Hematopoietic multipotent progenitor cell treated with erythropoietin and hydrocortisone succinate and interleukin-3 and kit ligand, for 15 days (in vitro differentiated cells): ENCODE measurements at regions not wholly inside any gene's neighbourhood (a gene's known extent, or its start where the extent isn't known, plus 50 kb on each side); places are given as distances from the start of the nearest gene placed in this dataset.
"Not testable (repeated sequence)": the region's sequence is repeated elsewhere in the genome, so short reads cannot be mapped to it uniquely, and the experiment has no call there.

Source experiments
- DNase-seq: peaks from one replicate; pipeline ENCODE4 v3.0.0-alpha.2; 2015; ENCODE audit warnings: low spot score

- no peak for DNase-seq
Measured at GRCh38 chr3:18730491-18730890, 305.4 kb upstream of the SATB1 start.

DNA sequence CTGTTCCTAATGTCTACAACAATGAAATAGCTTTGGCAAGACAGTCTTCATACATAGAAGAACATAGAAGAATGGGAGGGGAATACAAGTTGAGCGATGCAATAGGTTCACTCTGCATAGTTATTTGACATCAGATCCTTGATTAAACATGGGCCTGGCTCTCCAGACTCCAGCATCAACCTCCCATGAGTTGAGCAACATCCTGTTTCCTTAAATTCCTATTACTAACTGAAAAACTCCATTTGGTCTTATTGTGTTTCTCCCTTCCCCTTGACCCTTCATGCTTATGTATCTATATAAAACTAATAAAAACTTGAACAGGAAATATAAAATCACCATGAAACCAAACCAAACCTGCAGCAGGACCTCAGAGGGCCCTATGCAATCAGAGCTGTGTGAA, 304.5 kb upstream of the SATB1 start:
- no peak for DNase-seq

- no peak for DNase-seq
Measured at GRCh38 chr3:18725668-18726407, 300.7 kb upstream of the SATB1 start.

- no peak for DNase-seq
Measured at GRCh38 chr3:18724456-18724855, 299.3 kb upstream of the SATB1 start.

- DNase-seq = no peak
Measured at GRCh38 chr3:18723206-18723810, 298.2 kb upstream of the SATB1 start.

GRCh38 chr3:18720543-18720942, 295.4 kb upstream of the SATB1 start:
- no peak for DNase-seq

DNA sequence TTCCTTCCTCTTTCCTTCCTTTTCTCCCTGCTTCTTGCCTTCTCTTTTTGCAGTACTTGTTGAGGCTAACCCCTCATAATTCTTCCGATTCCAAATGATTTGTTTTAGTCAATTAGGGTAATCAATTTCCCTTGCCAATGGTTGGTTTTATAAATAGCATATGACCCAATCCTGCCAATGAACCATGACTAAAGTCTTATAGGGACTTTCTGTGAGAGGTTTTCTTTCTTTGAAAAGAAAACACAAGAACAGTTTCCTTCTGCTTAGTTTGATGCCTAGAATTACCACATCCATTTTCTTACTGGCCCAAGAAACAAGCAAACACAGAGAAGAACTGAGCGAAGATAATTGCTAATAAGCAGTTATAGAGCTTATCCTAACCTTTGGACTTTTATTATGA, 292.5 kb upstream of the SATB1 start:
- DNase-seq = no peak

- DNase-seq = no peak
Measured at GRCh38 chr3:18716821-18717220, 291.7 kb upstream of the SATB1 start.

DNA sequence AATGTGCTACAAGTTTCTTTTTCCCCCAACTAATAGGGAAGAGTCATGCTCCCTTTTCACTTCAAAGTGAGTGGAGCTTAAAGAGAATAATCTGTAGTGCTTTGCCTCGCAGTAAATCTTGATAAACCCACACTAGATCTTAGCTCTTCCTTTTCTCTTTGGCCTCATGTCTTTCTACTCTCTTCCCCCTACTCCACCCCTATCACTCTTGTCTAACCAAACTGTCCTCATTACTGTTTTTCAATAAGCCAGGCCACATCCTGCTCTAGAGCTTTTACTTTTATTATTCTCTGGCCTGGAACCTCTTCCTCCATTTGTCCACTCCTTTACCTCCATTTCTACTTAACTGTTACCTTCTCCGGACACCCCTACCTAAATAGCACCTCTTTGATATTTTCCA, 291.0 kb upstream of the SATB1 start:
- DNase-seq = no peak

- DNase-seq = no peak
Measured at GRCh38 chr3:18715208-18715607, 290.1 kb upstream of the SATB1 start.

DNA sequence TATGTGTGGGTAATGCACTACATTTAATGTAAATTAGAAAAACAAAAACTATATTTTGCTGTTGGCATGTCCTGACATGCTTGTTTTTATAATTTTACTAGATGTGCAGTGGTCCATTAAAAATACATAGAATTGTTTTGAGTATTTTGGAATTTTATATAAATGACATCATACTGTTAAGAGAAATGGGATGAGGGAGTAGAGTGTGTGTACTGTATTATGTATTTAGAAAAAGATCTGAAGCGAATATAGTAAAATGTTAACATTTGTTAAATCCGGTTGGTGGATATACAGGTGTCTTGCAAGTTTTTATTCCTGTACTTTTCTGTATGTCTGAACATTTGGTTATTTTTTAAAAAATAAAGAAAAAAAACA, 288.4 kb upstream of the SATB1 start:
- DNase-seq = no peak

GRCh38 chr3:18712713-18713576, 287.8 kb upstream of the SATB1 start:
- DNase-seq = no peak

- no peak for DNase-seq
Measured at GRCh38 chr3:18704326-18704725, 279.2 kb upstream of the SATB1 start.

- DNase-seq = no peak
Measured at GRCh38 chr3:18703798-18704197, 278.7 kb upstream of the SATB1 start.

DNA sequence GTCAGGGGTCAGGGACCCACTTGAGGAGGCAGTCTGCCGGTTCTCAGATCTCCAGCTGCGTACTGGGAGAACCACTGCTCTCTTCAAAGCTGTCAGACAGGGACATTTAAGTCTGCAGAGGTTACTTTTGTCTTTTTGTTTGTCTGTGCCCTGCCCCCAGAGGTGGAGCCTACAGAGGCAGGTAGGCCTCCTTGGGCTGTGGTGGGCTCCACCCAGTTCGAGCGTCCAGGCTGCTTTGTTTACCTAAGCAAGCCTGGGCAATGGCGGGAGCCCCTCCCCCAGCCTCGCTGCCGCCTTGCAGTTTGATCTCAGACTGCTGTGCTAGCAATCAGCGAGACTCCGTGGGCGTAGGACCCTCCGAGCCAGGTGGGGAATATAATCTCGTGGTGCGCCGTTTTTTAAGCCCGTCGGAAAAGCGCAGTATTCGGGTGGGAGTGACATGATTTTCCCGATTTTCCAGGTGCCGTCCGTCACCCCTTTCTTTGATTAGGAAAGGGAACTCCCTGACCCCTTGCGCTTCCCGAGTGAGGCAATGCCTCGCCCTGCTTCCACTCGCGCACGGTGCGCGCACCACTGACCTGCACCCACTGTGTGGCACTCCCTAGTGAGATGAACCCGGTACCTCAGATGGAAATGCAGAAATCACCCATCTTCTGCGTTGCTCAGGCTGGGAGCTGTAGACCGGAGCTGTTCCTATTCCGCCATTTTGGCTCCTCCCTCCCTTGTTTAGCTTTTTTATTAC, 268.6 kb upstream of the SATB1 start:
- DNase-seq = not testable (repeated sequence)

DNA sequence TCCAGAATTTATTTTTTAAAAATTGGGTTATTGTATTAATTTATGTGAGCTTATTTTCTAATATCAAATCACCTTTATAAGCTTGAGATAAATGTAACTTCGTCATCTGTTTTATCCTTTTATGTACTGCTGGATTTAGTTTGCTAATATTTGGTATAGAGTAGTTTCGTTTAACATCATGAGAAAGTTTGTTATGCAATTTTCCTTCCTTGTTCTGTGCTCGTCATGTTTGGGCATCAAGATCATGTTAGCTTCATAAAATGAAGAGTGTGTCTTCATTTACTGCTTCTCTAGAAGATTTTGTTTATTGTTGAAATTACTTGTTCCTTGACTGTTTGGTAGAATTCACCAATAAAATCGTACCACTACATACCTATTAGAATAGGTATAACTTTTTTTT, 262.1 kb upstream of the SATB1 start:
- DNase-seq = no peak

DNA sequence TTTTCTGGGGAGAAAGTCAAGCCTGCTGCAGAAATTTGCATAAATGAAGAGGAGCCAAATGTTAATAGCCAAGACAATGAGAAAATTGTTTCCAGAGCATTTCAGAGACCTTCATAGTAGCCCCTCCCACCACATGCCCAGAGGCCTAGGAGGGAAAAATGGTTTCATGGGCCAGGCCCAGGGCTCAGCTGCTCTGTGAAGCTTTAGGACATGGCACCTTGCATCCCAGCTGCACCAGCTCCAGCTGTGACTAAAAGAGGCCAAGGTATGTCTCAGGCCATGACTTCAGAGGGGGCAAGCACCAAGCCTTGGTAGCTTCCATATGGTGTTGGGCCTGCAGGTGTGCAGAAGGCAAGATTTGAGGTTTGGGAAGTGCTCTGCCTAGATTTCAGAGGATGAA, 258.8 kb upstream of the SATB1 start:
- no peak for DNase-seq

DNA sequence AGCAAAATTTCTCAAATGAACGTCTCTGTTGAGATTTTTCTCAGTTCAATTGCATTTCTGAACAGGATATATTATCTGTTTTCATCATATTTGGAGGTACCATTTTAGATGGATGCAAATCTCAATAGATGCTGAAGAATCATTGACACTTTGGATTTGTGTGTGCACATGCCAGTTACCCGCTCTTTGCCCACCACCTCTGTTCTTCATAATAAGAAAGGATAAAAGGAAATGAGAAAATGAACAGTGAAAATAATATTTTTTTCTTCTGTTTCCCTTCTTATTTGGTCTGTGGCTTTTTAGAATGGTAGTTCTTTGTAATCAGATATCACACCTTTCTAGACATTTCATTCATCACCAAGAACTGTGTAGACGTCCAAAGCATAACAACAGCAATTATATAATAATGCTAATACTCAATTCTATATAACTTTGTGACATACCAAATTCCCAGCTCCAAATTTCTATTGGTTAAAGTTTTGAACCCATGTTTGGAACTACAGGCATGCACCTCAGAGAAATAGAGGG, 256.7 kb upstream of the SATB1 start:
- no peak for DNase-seq

DNA sequence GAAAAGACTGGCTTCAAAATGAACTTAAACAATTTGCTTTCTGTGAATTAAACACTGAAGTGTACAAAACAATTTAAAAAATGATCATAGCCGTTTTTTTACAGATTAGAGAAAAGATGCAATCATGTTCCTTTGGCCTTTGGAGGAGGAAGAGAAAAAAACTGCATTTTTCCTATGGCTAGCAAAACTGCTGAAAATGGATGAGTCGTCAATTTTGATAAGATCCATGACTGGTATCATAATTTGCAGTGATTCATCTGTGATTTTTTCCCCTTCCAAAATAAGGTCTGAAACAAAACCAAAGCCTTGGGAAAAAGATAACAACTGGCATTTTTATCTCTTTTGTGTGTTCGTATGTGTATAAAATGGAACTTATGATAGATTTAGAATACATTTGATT, 255.6 kb upstream of the SATB1 start:
- DNase-seq = no peak

- no peak for DNase-seq
Measured at GRCh38 chr3:18679238-18679637, 254.1 kb upstream of the SATB1 start.

DNA sequence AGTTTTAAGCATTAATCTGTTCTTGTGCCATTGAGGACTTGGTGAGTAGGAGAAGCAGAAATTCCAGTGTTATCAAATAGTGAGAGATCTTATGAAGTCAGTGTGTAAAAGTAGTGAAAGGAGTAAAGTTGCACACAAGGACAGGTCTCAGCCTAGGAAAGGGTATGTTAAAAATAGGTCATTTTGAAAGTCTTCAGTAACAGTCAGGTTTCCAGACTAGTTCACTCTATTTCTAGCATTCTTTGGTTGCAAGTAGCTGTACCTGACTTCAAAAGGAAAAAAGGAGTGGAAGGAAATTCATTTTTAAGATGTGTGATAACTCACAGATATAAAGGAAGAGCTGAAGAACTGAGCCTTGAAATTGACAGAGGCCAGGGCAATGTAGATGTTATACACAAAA, 250.1 kb upstream of the SATB1 start:
- DNase-seq = no peak

DNA sequence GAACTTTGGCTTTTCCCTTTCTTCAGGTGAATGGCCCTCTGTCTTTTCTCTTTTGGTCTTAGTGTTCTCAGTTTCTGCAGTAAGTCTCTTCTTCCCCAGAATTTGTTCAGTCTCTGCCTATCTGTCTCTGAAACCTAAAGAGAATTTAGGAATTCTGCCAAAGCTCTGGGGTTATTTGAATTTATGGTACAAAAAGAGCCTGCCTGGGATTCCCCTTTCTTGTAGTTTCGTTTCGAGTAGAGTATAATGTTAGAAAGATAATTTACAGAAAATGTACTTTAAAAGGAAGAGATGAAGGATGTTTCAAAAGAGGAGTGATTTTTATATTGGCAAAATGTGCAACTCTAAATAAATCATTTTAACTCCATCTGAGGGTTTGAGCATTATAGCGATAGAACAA, 247.4 kb upstream of the SATB1 start:
- no peak for DNase-seq
